ENCODE measurements at regions not wholly inside any gene's neighbourhood (a gene's known extent, or its start where the extent isn't known, plus 50 kb on each side); places are given as distances from the start of the nearest gene placed in this dataset.

- TF ChIP-seq, protein P1, sequence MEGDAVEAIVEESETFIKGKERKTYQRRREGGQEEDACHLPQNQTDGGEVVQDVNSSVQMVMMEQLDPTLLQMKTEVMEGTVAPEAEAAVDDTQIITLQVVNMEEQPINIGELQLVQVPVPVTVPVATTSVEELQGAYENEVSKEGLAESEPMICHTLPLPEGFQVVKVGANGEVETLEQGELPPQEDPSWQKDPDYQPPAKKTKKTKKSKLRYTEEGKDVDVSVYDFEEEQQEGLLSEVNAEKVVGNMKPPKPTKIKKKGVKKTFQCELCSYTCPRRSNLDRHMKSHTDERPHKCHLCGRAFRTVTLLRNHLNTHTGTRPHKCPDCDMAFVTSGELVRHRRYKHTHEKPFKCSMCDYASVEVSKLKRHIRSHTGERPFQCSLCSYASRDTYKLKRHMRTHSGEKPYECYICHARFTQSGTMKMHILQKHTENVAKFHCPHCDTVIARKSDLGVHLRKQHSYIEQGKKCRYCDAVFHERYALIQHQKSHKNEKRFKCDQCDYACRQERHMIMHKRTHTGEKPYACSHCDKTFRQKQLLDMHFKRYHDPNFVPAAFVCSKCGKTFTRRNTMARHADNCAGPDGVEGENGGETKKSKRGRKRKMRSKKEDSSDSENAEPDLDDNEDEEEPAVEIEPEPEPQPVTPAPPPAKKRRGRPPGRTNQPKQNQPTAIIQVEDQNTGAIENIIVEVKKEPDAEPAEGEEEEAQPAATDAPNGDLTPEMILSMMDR (IDR thresholded peaks at IDR 0.05; ENCODE audit: poor library complexity, severe bottlenecking), result no peak
- TF ChIP-seq EZH2 (IDR thresholded peaks at IDR 0.05; ENCODE audit: borderline replicate concordance, insufficient read depth, low read length, poor library complexity, severe bottlenecking) (no peak), EP300 (conservative IDR thresholded peaks at IDR 0.05; ENCODE audit: poor library complexity, severe bottlenecking) (no peak), TAF1 (IDR thresholded peaks at IDR 0.05; ENCODE audit: low read depth) (no peak), RAD21 (conservative IDR thresholded peaks at IDR 0.05) (no peak), POLR2AphosphoS5 (IDR thresholded peaks at IDR 0.05) (no peak)
Measured at GRCh38 chr20:20781029-20781428, 68.6 kb upstream of the RALGAPA2 start.
